A549 (cell line): ENCODE measurements at regions not wholly inside any gene's neighbourhood (a gene's known extent, or its start where the extent isn't known, plus 50 kb on each side); places are given as distances from the start of the nearest gene placed in this dataset.

Experiments
- MYC ChIP-seq: IDR thresholded peaks from 2 replicates; pipeline ENCODE4 v1.6.1; 2012; ENCODE audit warnings: mild to moderate bottlenecking, inconsistent platforms, low read length, improper control_type of control experiment, borderline replicate concordance
- ZNF302 ChIP-seq: fragments of 250-450 bp; sonication (Bioruptor Pico); IDR thresholded peaks from 2 replicates; pipeline ENCODE4 v1.9.0; 2021; ENCODE audit warnings: inconsistent platforms, mild to moderate bottlenecking, moderate library complexity
- TF ChIP-seq, protein P1 (sequence below): fragments of >200 bp; sonication (Bioruptor Twin); formaldehyde crosslinking; IDR thresholded peaks from 3 replicates; pipeline ENCODE4 v1.5.1; 2016

DNA sequence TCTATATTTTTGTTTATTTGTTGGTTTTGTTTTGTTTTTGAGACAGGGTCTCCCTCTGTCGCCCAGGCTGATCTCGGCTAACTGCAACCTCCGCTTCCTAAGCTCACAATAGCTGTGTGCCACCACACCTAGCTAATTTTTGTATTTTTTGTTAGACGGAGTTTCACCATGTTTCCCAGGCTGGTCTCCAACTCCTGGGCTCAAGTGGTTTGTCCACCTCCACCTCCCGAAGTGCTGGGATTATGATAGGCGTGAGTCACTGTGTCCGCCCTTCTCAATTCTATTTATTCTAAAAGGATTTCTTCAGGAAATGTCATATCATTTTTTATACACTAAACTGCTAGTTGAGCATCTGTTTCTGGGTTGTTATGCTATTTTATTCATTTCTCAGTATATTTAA lies 1206.0 kb downstream of the OLFM4 start:
- TF ChIP-seq, protein P1, sequence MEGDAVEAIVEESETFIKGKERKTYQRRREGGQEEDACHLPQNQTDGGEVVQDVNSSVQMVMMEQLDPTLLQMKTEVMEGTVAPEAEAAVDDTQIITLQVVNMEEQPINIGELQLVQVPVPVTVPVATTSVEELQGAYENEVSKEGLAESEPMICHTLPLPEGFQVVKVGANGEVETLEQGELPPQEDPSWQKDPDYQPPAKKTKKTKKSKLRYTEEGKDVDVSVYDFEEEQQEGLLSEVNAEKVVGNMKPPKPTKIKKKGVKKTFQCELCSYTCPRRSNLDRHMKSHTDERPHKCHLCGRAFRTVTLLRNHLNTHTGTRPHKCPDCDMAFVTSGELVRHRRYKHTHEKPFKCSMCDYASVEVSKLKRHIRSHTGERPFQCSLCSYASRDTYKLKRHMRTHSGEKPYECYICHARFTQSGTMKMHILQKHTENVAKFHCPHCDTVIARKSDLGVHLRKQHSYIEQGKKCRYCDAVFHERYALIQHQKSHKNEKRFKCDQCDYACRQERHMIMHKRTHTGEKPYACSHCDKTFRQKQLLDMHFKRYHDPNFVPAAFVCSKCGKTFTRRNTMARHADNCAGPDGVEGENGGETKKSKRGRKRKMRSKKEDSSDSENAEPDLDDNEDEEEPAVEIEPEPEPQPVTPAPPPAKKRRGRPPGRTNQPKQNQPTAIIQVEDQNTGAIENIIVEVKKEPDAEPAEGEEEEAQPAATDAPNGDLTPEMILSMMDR, result no peak
- TF ChIP-seq MYC, result no peak
- no peak for TF ChIP-seq ZNF302 (CRISPR knock-in tag)
